ENCODE measurements at regions not wholly inside any gene's neighbourhood (a gene's known extent, or its start where the extent isn't known, plus 50 kb on each side); places are given as distances from the start of the nearest gene placed in this dataset.

- TF ChIP-seq POLR2AphosphoS5 (IDR thresholded peaks at IDR 0.05; ENCODE audit: low read depth, low read length) (no peak), TAF1 (IDR thresholded peaks at IDR 0.05; ENCODE audit: borderline replicate concordance, insufficient read depth, low read length) (no peak), SIN3A (IDR thresholded peaks at IDR 0.05; ENCODE audit: borderline replicate concordance, insufficient read depth, low read length) (no peak), REST (IDR thresholded peaks at IDR 0.05; ENCODE audit: insufficient read depth in 1 of 2, low read depth in 2 of 2, low read length in 2 of 2) (no peak), FOXP2 (optimal IDR thresholded peaks at IDR 0.05; ENCODE audit: borderline replicate concordance, extremely low read depth, extremely low read length, insufficient read depth) (no peak)
These were observed 688.3 kb upstream of the CHORDC1 start for GRCh38 chr11:90911192-90911591.
